ENCODE measurements at regions not wholly inside any gene's neighbourhood (a gene's known extent, or its start where the extent isn't known, plus 50 kb on each side); places are given as distances from the start of the nearest gene placed in this dataset.

- CTCF ChIA-PET, result no interaction called here
Observed at GRCh38 chr3:16118396-16118795, 56.1 kb upstream of the GALNT15 start.

GRCh38 chr3:16119887-16120286 is 54.6 kb upstream of the GALNT15 start:
- Histone ChIP-seq H3K79me2 (ENCODE audit: control insufficient read depth, insufficient read depth, low read length) (no peaks in the 10 kb centered on the region), H3K4me3 (ENCODE audit: control extremely low read depth in 1 of 5, extremely low read depth in 1 of 5, insufficient read depth in 1 of 5, low read depth in 2 of 5, low read length in 4 of 5) (no peak overlapping the region), H3K4me1 (ENCODE audit: control insufficient read depth in 2 of 2, insufficient read depth in 2 of 2, low read length in 2 of 2) (no peaks in the 10 kb centered on the region), H4K20me1 (ENCODE audit: control insufficient read depth, insufficient read depth, low read length, poor library complexity, severe bottlenecking) (no peaks in the 10 kb centered on the region), H3K27ac (ENCODE audit: low read length in 2 of 2) (no peak overlapping the region), H3K36me3 (replicated peaks in 1 of 2; ENCODE audit: control extremely low read depth in 1 of 2, control insufficient read depth in 1 of 2, extremely low read depth in 1 of 2, insufficient read depth in 2 of 2, low read length in 1 of 2) (no peaks in the 10 kb centered on the region), H3K9me3 (ENCODE audit: control extremely low read depth in 1 of 3, control insufficient read depth in 2 of 3, insufficient read depth in 1 of 3, low read length in 2 of 3) (no peaks in the 10 kb centered on the region), H3K9ac (ENCODE audit: low read length) (no peak overlapping the region), H3K4me2 (replicated peaks; ENCODE audit: low read depth, low read length, poor library complexity, severe bottlenecking) (no peak overlapping the region), H3K27me3 (replicated peaks in 1 of 4; ENCODE audit: control extremely low read depth in 1 of 4, control insufficient read depth in 3 of 4, insufficient read depth in 4 of 4, low read length in 3 of 4) (no peaks in the 10 kb centered on the region), H2AFZ (ENCODE audit: insufficient read depth, low read depth, low read length, poor library complexity, severe bottlenecking) (no peak overlapping the region)
- DNase-seq, result no peak
- ATAC-seq (ENCODE audit: low read depth), result no peak
- CTCF ChIA-PET, result no interaction called here
- Mint-ChIP-seq H3K4me1 (no peaks in the 10 kb centered on the region), H3K4me3 (no peak overlapping the region), H3K9me3 (ENCODE audit: insufficient read depth) (no peaks in the 10 kb centered on the region), H3K27ac (no peak overlapping the region), H3K27me3 (peaks cover 5% of the 10 kb centered on the region)
- intact Hi-C loops (cut with micrococcal nuclease), result no loop called here
- no peak for TF ChIP-seq EZH2 (IDR thresholded peaks at IDR 0.05; ENCODE audit: borderline replicate concordance, insufficient read depth, low read depth, low read length, poor library complexity, severe bottlenecking)
- TF ChIP-seq CTCF (IDR thresholded peaks at IDR 0.05), result no peak
- POLR2A ChIA-PET, result no interaction called here

More at GRCh38 chr3:16118396-16118795, 56.1 kb upstream of the GALNT15 start:
- H4K20me1 ChIP-seq (ENCODE audit: control insufficient read depth, insufficient read depth, low read length, poor library complexity, severe bottlenecking), result no peaks in the 10 kb centered on the region
- Mint-ChIP-seq H3K4me3 (no peak overlapping the region), H3K4me1 (no peaks in the 10 kb centered on the region), H3K9me3 (ENCODE audit: insufficient read depth) (no peaks in the 10 kb centered on the region), H3K27ac (no peak overlapping the region), H3K27me3 (peaks cover 6% of the 10 kb centered on the region)
- ATAC-seq (ENCODE audit: low read depth), result no peak
- no peaks in the 10 kb centered on the region for H3K36me3 ChIP-seq (replicated peaks in 1 of 2; ENCODE audit: control extremely low read depth in 1 of 2, control insufficient read depth in 1 of 2, extremely low read depth in 1 of 2, insufficient read depth in 2 of 2, low read length in 1 of 2)
- no peak overlapping the region for H3K9ac ChIP-seq (ENCODE audit: low read length)
- intact Hi-C loops (cut with micrococcal nuclease), result no loop called here
- no peaks in the 10 kb centered on the region for H3K27me3 ChIP-seq (replicated peaks in 1 of 4; ENCODE audit: control extremely low read depth in 1 of 4, control insufficient read depth in 3 of 4, insufficient read depth in 4 of 4, low read length in 3 of 4)
- 91% methylated on average over 8 of the region's 9 CpGs for WGBS (ENCODE audit: insufficient coverage)
- no peak overlapping the region for H3K27ac ChIP-seq (ENCODE audit: low read length in 2 of 2)
- no peaks in the 10 kb centered on the region for H3K4me1 ChIP-seq (ENCODE audit: control insufficient read depth in 2 of 2, insufficient read depth in 2 of 2, low read length in 2 of 2)
- H3K9me3 ChIP-seq (ENCODE audit: control extremely low read depth in 1 of 3, control insufficient read depth in 2 of 3, insufficient read depth in 1 of 3, low read length in 2 of 3), result no peaks in the 10 kb centered on the region
- DNase-seq, result no peak
- no peak overlapping the region for H3K4me3 ChIP-seq (ENCODE audit: control extremely low read depth in 1 of 5, extremely low read depth in 1 of 5, insufficient read depth in 1 of 5, low read depth in 2 of 5, low read length in 4 of 5)
- POLR2A ChIA-PET, result no interaction called here
- no peaks in the 10 kb centered on the region for H3K79me2 ChIP-seq (ENCODE audit: control insufficient read depth, insufficient read depth, low read length)
- no peak overlapping the region for H2AFZ ChIP-seq (ENCODE audit: insufficient read depth, low read depth, low read length, poor library complexity, severe bottlenecking)
- TF ChIP-seq EZH2 (IDR thresholded peaks at IDR 0.05; ENCODE audit: borderline replicate concordance, insufficient read depth, low read depth, low read length, poor library complexity, severe bottlenecking), result no peak
- no peak for TF ChIP-seq CTCF (IDR thresholded peaks at IDR 0.05)
- H3K4me2 ChIP-seq (replicated peaks; ENCODE audit: low read depth, low read length, poor library complexity, severe bottlenecking), result no peak overlapping the region
